ENCODE measurements at regions not wholly inside any gene's neighbourhood (a gene's known extent, or its start where the extent isn't known, plus 50 kb on each side); places are given as distances from the start of the nearest gene placed in this dataset.
A peak's percentile ranks its signal among the peaks of the same experiment; 100 is the strongest.
"Not testable (repeated sequence)": the region's sequence is repeated elsewhere in the genome, so short reads cannot be mapped to it uniquely, and the experiment has no call there.

GRCh38 chr2:31674446-31674845 lies 93.7 kb upstream of the SRD5A2 start:
- Mint-ChIP-seq H3K27me3 (peaks cover 10 to 21% of the 10 kb centered on the region in 2 donors), H3K4me1 (ENCODE audit: low read depth in 2 of 2) (no peaks in the 10 kb centered on the region), H3K4me3 (no peak overlapping the region), H3K36me3 (ENCODE audit: insufficient read depth) (no peaks in the 10 kb centered on the region), H3K27ac (no peak overlapping the region), H3K9me3 (peaks cover 0 to 15% of the 10 kb centered on the region in 2 donors)
- no peak for ATAC-seq (replicated peaks)
- no peak for DNase-seq

GRCh38 chr2:31666878-31667277 lies 86.1 kb upstream of the SRD5A2 start:
- ATAC-seq (replicated peaks), result no peak
- H3K4me3 Mint-ChIP-seq, result no peak overlapping the region
- H3K4me1 Mint-ChIP-seq (ENCODE audit: low read depth in 2 of 2), result no peaks in the 10 kb centered on the region
- DNase-seq, result no peak
- no peaks in the 10 kb centered on the region for H3K36me3 Mint-ChIP-seq (ENCODE audit: insufficient read depth)
- peaks cover 4 to 15% of the 10 kb centered on the region in 2 donors for H3K27me3 Mint-ChIP-seq
- H3K9me3 Mint-ChIP-seq, result no peaks in the 10 kb centered on the region
- no peak overlapping the region for H3K27ac Mint-ChIP-seq

GRCh38 chr2:31664949-31665724 lies 84.4 kb upstream of the SRD5A2 start:
- DNase-seq (no peak), ATAC-seq (replicated peaks) (no peak)
- Mint-ChIP-seq H3K36me3 (ENCODE audit: insufficient read depth) (no peaks in the 10 kb centered on the region), H3K27me3 (peaks cover 4 to 6% of the 10 kb centered on the region in 2 donors), H3K4me1 (ENCODE audit: low read depth in 2 of 2) (no peaks in the 10 kb centered on the region), H3K9me3 (no peaks in the 10 kb centered on the region), H3K4me3 (no peak overlapping the region), H3K27ac (no peak overlapping the region)

- no peaks in the 10 kb centered on the region for H3K36me3 Mint-ChIP-seq (ENCODE audit: insufficient read depth)
- H3K27me3 Mint-ChIP-seq, result peaks cover 29 to 41% of the 10 kb centered on the region in 2 donors
- H3K4me1 Mint-ChIP-seq (ENCODE audit: low read depth in 2 of 2), result no peaks in the 10 kb centered on the region
- no peak overlapping the region for H3K4me3 Mint-ChIP-seq
- no peaks in the 10 kb centered on the region for H3K9me3 Mint-ChIP-seq
- ATAC-seq (replicated peaks) (no peak), DNase-seq (no peak)
- H3K27ac Mint-ChIP-seq, result no peak overlapping the region
Observed at GRCh38 chr2:31660812-31661335, 80.1 kb upstream of the SRD5A2 start.

GRCh38 chr2:31660165-31660564 lies 79.4 kb upstream of the SRD5A2 start:
- Mint-ChIP-seq H3K4me3 (no peak overlapping the region), H3K9me3 (no peaks in the 10 kb centered on the region), H3K4me1 (ENCODE audit: low read depth in 2 of 2) (no peaks in the 10 kb centered on the region), H3K27me3 (peaks cover 34 to 44% of the 10 kb centered on the region in 2 donors), H3K36me3 (ENCODE audit: insufficient read depth) (no peaks in the 10 kb centered on the region), H3K27ac (no peak overlapping the region)
- ATAC-seq (replicated peaks) (no peak), DNase-seq (no peak)

- H3K9me3 Mint-ChIP-seq, result no peaks in the 10 kb centered on the region
- no peak for ATAC-seq (replicated peaks)
Observed at GRCh38 chr2:31654241-31654640, 73.5 kb upstream of the SRD5A2 start.

GRCh38 chr2:31651736-31652135 lies 71.0 kb upstream of the SRD5A2 start:
- Mint-ChIP-seq H3K27me3 (peaks cover 44 to 45% of the 10 kb centered on the region in 2 donors), H3K4me3 (no peak overlapping the region), H3K9me3 (no peaks in the 10 kb centered on the region), H3K27ac (no peak overlapping the region), H3K36me3 (ENCODE audit: insufficient read depth) (no peaks in the 10 kb centered on the region), H3K4me1 (ENCODE audit: low read depth in 2 of 2) (no peaks in the 10 kb centered on the region)
- no peak for DNase-seq
- ATAC-seq (replicated peaks), result no peak

More at GRCh38 chr2:31654241-31654640, 73.5 kb upstream of the SRD5A2 start:
- no peak for DNase-seq
- H3K36me3 Mint-ChIP-seq (ENCODE audit: insufficient read depth), result no peaks in the 10 kb centered on the region
- H3K4me1 Mint-ChIP-seq (ENCODE audit: low read depth in 2 of 2), result no peaks in the 10 kb centered on the region
- peaks cover 48 to 58% of the 10 kb centered on the region in 2 donors for H3K27me3 Mint-ChIP-seq
- peak overlapping the region in 1 of 2 donors; percentile 11 for H3K27ac Mint-ChIP-seq
- no peak overlapping the region for H3K4me3 Mint-ChIP-seq

GRCh38 chr2:31651267-31651666 lies 70.5 kb upstream of the SRD5A2 start:
- no peak for DNase-seq
- Mint-ChIP-seq H3K36me3 (ENCODE audit: insufficient read depth) (no peaks in the 10 kb centered on the region), H3K4me1 (ENCODE audit: low read depth in 2 of 2) (no peaks in the 10 kb centered on the region), H3K27ac (no peak overlapping the region), H3K9me3 (no peaks in the 10 kb centered on the region), H3K27me3 (peaks cover 44 to 45% of the 10 kb centered on the region in 2 donors), H3K4me3 (no peak overlapping the region)
- no peak for ATAC-seq (replicated peaks)

- no peak for DNase-seq
- Mint-ChIP-seq H3K36me3 (ENCODE audit: insufficient read depth) (no peaks in the 10 kb centered on the region), H3K9me3 (no peaks in the 10 kb centered on the region), H3K4me3 (no peak overlapping the region), H3K27me3 (peaks cover 42 to 62% of the 10 kb centered on the region in 2 donors), H3K4me1 (ENCODE audit: low read depth in 2 of 2) (no peaks in the 10 kb centered on the region), H3K27ac (no peak overlapping the region)
- ATAC-seq (replicated peaks), result no peak
Observed at GRCh38 chr2:31644551-31644950, 63.8 kb upstream of the SRD5A2 start.

- no peaks in the 10 kb centered on the region for H3K36me3 Mint-ChIP-seq (ENCODE audit: insufficient read depth)
- no peak overlapping the region for H3K27ac Mint-ChIP-seq
- H3K4me3 Mint-ChIP-seq, result no peak overlapping the region
- no peak for ATAC-seq (replicated peaks)
- no peaks in the 10 kb centered on the region for H3K9me3 Mint-ChIP-seq
- peaks cover 51 to 59% of the 10 kb centered on the region in 2 donors for H3K27me3 Mint-ChIP-seq
- H3K4me1 Mint-ChIP-seq (ENCODE audit: low read depth in 2 of 2), result no peaks in the 10 kb centered on the region
- no peak for DNase-seq
Observed at GRCh38 chr2:31642707-31643106, 62.0 kb upstream of the SRD5A2 start.

GRCh38 chr2:31632201-31632600 lies 51.5 kb upstream of the SRD5A2 start:
- DNase-seq; H3K4me3 Mint-ChIP-seq; H3K4me1 Mint-ChIP-seq (ENCODE audit: low read depth in 2 of 2); ATAC-seq (replicated peaks); H3K9me3 Mint-ChIP-seq; H3K27ac Mint-ChIP-seq; H3K36me3 Mint-ChIP-seq (ENCODE audit: insufficient read depth): not testable (repeated sequence)
- peaks cover 19 to 42% of the 10 kb centered on the region in 2 donors for H3K27me3 Mint-ChIP-seq
